Activated CD4-positive, CD25-positive, alpha-beta regulatory T cell (primary cell): ENCODE measurements at regions not wholly inside any gene's neighbourhood (a gene's known extent, or its start where the extent isn't known, plus 50 kb on each side); places are given as distances from the start of the nearest gene placed in this dataset.

ENCODE experiments used
- DNase-seq, 4 experiments: peaks; one replicate each; lab custom pipeline; 2025; lab: John Stamatoyannopoulos, UW

GRCh38 chr16:85173981-85174751, 61.9 kb upstream of the CIBAR2 start:
- DNase-seq, result no peak

- no peak for DNase-seq
Measured at GRCh38 chr16:85174871-85175723, 62.8 kb upstream of the CIBAR2 start.

- no peak for DNase-seq
Measured at GRCh38 chr16:85175724-85176233, 63.5 kb upstream of the CIBAR2 start.

- DNase-seq, result no peak
Measured at GRCh38 chr16:85176541-85177447, 64.5 kb upstream of the CIBAR2 start.

GRCh38 chr16:85177448-85177846, 65.2 kb upstream of the CIBAR2 start:
- no peak for DNase-seq

GRCh38 chr16:85178006-85178591, 65.8 kb upstream of the CIBAR2 start:
- DNase-seq, result no peak

GRCh38 chr16:85178596-85178995, 66.3 kb upstream of the CIBAR2 start:
- DNase-seq, result no peak

GRCh38 chr16:85179344-85180046, 67.2 kb upstream of the CIBAR2 start:
- no peak for DNase-seq

- DNase-seq, result no peak
Measured at GRCh38 chr16:85180047-85180826, 68.0 kb upstream of the CIBAR2 start.

GRCh38 chr16:85180827-85181738, 68.8 kb upstream of the CIBAR2 start:
- no peak for DNase-seq

GRCh38 chr16:85181739-85182129, 69.5 kb upstream of the CIBAR2 start:
- no peak for DNase-seq

GRCh38 chr16:85182286-85182685, 70.0 kb upstream of the CIBAR2 start:
- DNase-seq, result no peak

- DNase-seq, result no peak
Measured at GRCh38 chr16:85182774-85183173, 70.5 kb upstream of the CIBAR2 start.

GRCh38 chr16:85183564-85183963, 71.3 kb upstream of the CIBAR2 start:
- no peak for DNase-seq

- DNase-seq, result no peak
Measured at GRCh38 chr16:85184404-85184803, 72.1 kb upstream of the CIBAR2 start.

- no peak for DNase-seq
Measured at GRCh38 chr16:85185303-85186100, 73.2 kb upstream of the CIBAR2 start.

GRCh38 chr16:85187002-85187401, 74.7 kb upstream of the CIBAR2 start:
- DNase-seq, result no peak

- DNase-seq, result no peak
Measured at GRCh38 chr16:85187447-85187846, 75.2 kb upstream of the CIBAR2 start.
